Activated naive CD4-positive, alpha-beta T cell treated with anti-CD3 and anti-CD28 coated beads, Interleukin-2, amount 50 U/mL, for 72 hours (primary cell): ENCODE measurements at regions not wholly inside any gene's neighbourhood (a gene's known extent, or its start where the extent isn't known, plus 50 kb on each side); places are given as distances from the start of the nearest gene placed in this dataset.

ENCODE experiments used
- ATAC-seq, 2 donors: fragments of 150-1000 bp; cut with Tn5 transposase; 2 replicates each; pipeline ENCODE4 v1.10.0; 2021; ENCODE audit warnings: mild to moderate bottlenecking in 2 of 2, moderate library complexity in 2 of 2
- DNase-seq, 2 donors: peaks; one replicate each; pipeline ENCODE4 v3.0.0; 2021 to 2022; ENCODE audit warnings: low spot score in 2 of 2
- H3K27ac Mint-ChIP-seq, 2 donors: one replicate each; pipeline ENCODE4 v1.8.0; 2022; ENCODE audit warnings: mild to moderate bottlenecking in 2 of 2, mixed read lengths in 2 of 2
- H3K36me3 Mint-ChIP-seq, 2 donors: one replicate each; pipeline ENCODE4 v1.8.0; 2022; ENCODE audit warnings: mixed read lengths in 2 of 2
- H3K9me3 Mint-ChIP-seq, 2 donors: one replicate each; pipeline ENCODE4 v1.8.0; 2022; ENCODE audit warnings: mixed read lengths in 2 of 2

GRCh38 chr5:114007678-114008077 is 354.2 kb upstream of the KCNN2 start:
- DNase-seq (no peak), ATAC-seq (no peak)
- Mint-ChIP-seq H3K9me3 (peaks cover 0 to 3% of the 10 kb centered on the region in 2 donors), H3K36me3 (no peaks in the 10 kb centered on the region), H3K27ac (no peak overlapping the region)

DNA sequence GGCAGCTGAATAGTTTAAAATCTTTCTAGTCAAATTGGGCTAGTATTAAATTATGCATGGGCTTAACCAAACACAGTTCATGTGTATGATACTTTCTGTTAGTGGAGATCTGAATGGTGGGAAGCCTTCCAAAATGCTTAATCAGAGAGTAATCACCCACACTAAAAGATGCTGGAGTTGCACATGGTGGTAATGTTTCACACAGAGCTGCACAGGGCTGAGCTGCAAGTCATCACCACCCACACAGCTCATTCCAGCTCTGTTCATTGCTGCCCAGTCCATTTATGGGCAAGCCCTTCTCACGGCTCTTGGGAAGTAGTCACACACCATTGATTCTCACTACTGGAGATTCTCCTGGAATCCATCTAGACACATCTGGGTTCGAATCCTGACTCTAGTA is 351.5 kb upstream of the KCNN2 start:
- Mint-ChIP-seq H3K27ac (no peak overlapping the region), H3K36me3 (no peaks in the 10 kb centered on the region), H3K9me3 (no peaks in the 10 kb centered on the region)
- no peak for DNase-seq
- ATAC-seq = no peak

- H3K27ac Mint-ChIP-seq = no peak overlapping the region
- peaks cover 3 to 5% of the 10 kb centered on the region in 2 donors for H3K9me3 Mint-ChIP-seq
Observed at GRCh38 chr5:114018186-114018585, 343.7 kb upstream of the KCNN2 start.

DNA sequence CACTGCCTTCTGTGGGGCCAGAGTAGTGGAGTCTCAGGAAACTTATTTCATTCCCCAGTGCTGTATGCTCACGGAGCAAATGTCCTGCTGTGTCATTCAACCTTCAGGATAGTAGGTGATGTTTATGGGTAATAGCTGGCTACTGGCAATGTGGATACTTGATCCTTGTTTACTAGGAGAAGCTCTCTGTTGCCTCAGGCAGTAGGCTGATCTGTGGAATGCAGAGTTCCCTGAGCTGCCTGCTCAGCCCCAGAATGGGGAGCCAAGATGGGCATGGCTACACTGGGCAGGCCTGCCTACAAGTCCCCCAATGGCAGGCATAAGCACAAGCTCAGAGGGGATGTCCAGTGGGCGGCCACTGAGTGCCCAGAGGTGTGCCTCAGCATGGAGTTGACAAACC is 323.1 kb upstream of the KCNN2 start:
- no peaks in the 10 kb centered on the region for H3K36me3 Mint-ChIP-seq
- ATAC-seq = no peak
- no peak for DNase-seq
- no peak overlapping the region for H3K27ac Mint-ChIP-seq
- peaks cover 23 to 26% of the 10 kb centered on the region in 2 donors for H3K9me3 Mint-ChIP-seq

More at GRCh38 chr5:114018186-114018585, 343.7 kb upstream of the KCNN2 start:
- no peak for ATAC-seq
- DNase-seq = no peak
- H3K36me3 Mint-ChIP-seq = no peaks in the 10 kb centered on the region

DNA sequence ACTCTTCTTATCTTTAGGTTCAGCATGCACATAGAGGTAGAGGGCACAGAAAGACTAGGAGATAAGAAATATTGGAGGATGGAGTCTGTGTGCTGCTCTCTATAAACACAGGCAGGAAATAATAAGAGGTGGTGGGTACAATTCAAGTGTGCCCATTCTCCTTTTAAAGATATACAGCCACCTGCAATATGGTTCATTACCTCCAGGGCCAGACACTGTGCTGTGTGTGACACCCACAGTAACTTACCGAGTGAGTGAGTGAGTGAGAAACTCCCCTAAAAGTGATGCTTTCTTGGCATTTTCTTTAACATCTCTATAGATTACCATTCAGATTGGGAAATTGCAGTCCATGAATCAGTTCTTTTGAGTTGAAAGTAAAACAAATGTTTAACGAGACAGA is 311.8 kb upstream of the KCNN2 start:
- Mint-ChIP-seq H3K36me3 (peaks cover 0 to 9% of the 10 kb centered on the region in 2 donors), H3K27ac (no peak overlapping the region)

GRCh38 chr5:114053372-114053771 is 308.5 kb upstream of the KCNN2 start:
- DNase-seq = no peak
- H3K27ac Mint-ChIP-seq = no peak overlapping the region
- H3K36me3 Mint-ChIP-seq = peaks cover 7 to 14% of the 10 kb centered on the region in 2 donors
- ATAC-seq = no peak
- H3K9me3 Mint-ChIP-seq = peaks cover 7 to 8% of the 10 kb centered on the region in 2 donors

More for the DNA sequence above, 311.8 kb upstream of the KCNN2 start:
- DNase-seq (no peak), ATAC-seq (no peak)
- H3K9me3 Mint-ChIP-seq = peaks cover 0 to 4% of the 10 kb centered on the region in 2 donors

- Mint-ChIP-seq H3K9me3 (peaks cover 9% of the 10 kb centered on the region in 2 donors), H3K36me3 (peaks cover 7 to 14% of the 10 kb centered on the region in 2 donors), H3K27ac (no peak overlapping the region)
- no peak for ATAC-seq
- DNase-seq = no peak
Observed at GRCh38 chr5:114054594-114054993, 307.3 kb upstream of the KCNN2 start.

DNA sequence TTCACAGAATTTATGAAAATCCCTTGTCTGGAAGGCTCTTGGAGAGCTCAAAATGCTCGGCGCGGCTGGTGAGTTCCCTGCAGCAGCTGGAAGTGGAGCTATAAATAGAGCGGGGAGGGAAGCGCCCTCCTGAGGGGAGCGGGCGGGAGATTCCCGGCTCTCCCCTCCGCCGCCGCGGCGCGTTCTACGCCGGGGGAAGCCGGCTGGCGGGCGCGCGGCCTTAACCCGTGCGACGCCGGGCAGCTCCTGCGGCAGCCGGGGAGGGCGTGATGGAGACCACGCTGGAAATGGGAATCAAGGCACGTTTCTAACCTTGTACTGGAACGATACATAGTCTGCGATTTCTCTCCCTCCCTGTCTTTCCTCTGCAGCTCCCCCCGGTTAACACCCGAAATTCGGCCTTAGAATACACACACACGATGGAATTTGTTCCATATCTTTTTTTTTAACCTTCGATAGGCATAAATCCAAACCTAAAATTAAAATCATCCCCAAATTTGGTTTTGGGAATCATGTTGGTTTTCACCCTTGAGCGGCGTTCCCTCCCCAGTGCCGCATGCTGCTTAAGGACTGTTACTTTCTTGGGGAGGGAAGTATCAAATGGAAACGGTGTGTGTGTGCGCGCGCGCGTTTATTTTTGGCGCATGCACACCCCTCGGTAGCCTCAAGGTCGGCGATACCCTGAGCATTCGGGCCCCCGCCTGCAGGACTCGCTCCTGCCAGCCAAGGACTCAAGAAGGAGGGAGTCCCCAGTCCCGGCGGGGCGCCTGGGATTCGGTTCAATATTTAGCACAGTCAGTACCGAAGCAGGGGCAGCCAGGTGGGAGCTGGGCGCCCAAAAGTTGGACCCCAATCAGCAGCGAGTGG is 306.3 kb upstream of the KCNN2 start:
- Mint-ChIP-seq H3K36me3 (peaks cover 7 to 14% of the 10 kb centered on the region in 2 donors), H3K27ac (no peak overlapping the region), H3K9me3 (peaks cover 9% of the 10 kb centered on the region in 2 donors)
- no peak for ATAC-seq
- DNase-seq = no peak

GRCh38 chr5:114056185-114056538 is 305.7 kb upstream of the KCNN2 start:
- H3K36me3 Mint-ChIP-seq = peaks cover 7 to 14% of the 10 kb centered on the region in 2 donors

DNA sequence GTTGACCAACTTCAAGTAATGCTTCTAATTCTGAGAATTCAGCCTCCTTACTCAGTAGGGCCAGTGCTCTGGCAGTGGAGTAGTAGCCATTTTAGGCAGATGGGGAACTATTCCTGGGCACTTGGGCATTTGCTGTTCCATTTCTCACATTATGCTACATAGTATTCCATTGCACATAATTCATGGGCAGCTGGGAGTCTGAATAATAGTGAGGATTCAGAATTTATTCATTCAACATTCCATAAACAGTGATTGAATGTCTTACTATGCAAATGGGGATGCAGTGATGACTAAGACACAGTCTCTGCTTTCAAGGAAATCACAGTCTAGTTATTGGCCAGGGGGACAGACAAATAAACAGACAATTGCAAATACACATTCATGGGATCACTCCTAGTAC is 301.0 kb upstream of the KCNN2 start:
- peaks cover 5 to 9% of the 10 kb centered on the region in 2 donors for H3K9me3 Mint-ChIP-seq
- ATAC-seq (no peak), DNase-seq (no peak)
- peaks cover 5 to 7% of the 10 kb centered on the region in 2 donors for H3K36me3 Mint-ChIP-seq
- no peak overlapping the region for H3K27ac Mint-ChIP-seq

More at GRCh38 chr5:114056185-114056538, 305.7 kb upstream of the KCNN2 start:
- ATAC-seq = no peak
- H3K9me3 Mint-ChIP-seq = peaks cover 9% of the 10 kb centered on the region in 2 donors
- H3K27ac Mint-ChIP-seq = no peak overlapping the region
- DNase-seq = no peak

DNA sequence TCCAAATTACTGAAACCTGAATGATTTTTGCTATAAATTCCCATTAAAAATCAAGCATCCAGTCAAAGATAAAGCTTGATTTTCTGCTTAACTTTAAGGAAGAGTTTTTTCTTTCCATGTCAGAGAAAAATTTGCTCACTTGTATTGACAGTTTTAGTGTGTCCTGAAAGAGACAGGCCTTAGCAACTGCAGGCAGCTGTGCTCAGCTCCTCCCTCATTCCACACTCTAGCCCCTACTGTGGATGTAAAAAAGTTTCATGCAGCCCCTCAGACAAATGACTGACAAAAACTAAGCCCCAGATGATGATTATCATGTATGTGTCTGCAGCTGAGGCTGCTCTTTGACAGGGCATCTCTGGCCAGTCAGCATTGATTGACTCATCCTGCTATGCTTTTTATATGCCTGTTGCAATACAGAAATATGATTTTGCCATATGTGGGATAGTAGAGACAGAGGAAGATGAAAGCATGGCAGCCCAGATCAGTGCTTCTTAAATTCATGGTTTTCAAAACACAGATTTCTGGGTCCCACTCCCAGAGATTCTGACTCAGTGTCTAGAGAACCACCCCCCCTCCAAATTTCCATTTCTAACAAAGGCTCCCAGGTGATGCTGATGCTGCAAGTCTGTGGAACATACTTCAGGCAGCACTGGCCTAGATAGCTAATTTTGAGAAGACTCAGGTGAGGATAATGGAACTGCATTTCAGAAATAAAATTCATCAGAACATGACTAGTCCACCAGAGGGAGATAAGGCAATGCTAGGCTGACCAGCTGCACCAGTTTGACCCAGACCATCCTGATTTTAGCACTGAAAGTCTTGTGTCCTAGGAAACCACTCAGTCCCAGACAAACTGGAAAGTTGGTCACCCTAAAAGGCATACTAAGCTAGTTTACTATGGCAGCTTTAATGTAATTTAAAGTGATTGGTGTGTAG is 298.7 kb upstream of the KCNN2 start:
- H3K27ac Mint-ChIP-seq = no peak overlapping the region

DNA sequence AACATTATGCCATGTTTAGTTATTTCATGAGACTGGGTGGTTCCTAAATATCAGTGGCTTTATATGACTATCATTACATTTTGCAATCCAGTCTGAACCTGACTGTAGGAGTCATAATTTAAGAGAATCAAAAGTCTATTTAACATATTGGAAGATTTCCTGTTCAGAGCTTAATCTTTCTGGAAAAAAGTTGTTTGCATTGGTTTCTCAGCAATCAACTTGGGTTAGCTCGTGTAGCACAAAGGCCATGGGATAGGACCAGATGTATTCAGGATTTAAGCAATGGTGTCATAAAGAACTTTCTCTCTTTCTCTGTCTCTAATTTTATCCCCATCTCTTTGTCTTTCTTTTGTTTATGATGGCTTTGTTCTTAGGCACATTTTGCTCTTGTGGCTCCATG is 296.0 kb upstream of the KCNN2 start:
- Mint-ChIP-seq H3K9me3 (no peaks in the 10 kb centered on the region), H3K36me3 (no peaks in the 10 kb centered on the region), H3K27ac (no peak overlapping the region)
- ATAC-seq (no peak), DNase-seq (no peak)

More for the DNA sequence above, 298.7 kb upstream of the KCNN2 start:
- no peak for ATAC-seq
- H3K36me3 Mint-ChIP-seq = no peaks in the 10 kb centered on the region
- peaks cover 3 to 4% of the 10 kb centered on the region in 2 donors for H3K9me3 Mint-ChIP-seq
- no peak for DNase-seq

GRCh38 chr5:114070093-114070722 is 291.7 kb upstream of the KCNN2 start:
- Mint-ChIP-seq H3K36me3 (no peaks in the 10 kb centered on the region), H3K9me3 (no peaks in the 10 kb centered on the region), H3K27ac (no peak overlapping the region)
- ATAC-seq (no peak), DNase-seq (no peak)

DNA sequence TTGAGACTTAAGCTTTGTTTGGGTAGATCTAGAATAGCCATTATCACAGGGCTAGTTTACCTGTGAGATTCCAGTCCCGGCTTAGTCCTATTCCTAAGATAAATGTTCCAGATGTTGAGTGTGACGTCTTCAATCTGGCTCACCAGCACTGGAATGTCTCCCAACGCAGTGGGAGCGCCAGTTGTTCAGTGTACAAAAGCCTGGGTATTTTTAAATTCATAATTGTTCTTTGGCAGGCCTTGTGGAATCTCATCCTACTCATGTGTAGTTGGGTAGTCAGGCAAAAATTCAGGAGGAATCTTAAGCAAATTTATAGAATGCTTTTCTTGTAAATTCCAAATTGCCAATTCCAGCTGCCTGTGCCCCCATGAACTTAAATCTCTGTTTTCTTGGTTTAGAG is 272.6 kb upstream of the KCNN2 start:
- H3K36me3 Mint-ChIP-seq = peaks cover 7 to 12% of the 10 kb centered on the region in 2 donors
- ATAC-seq (no peak), DNase-seq (no peak)
- no peak overlapping the region for H3K27ac Mint-ChIP-seq
- peaks cover 10 to 20% of the 10 kb centered on the region in 2 donors for H3K9me3 Mint-ChIP-seq

GRCh38 chr5:114097570-114097969 is 264.3 kb upstream of the KCNN2 start:
- ATAC-seq (no peak), DNase-seq (no peak)
- H3K36me3 Mint-ChIP-seq = peaks cover 7 to 10% of the 10 kb centered on the region in 2 donors
- no peak overlapping the region for H3K27ac Mint-ChIP-seq
- peaks cover 19 to 20% of the 10 kb centered on the region in 2 donors for H3K9me3 Mint-ChIP-seq

- DNase-seq (no peak), ATAC-seq (no peak)
- Mint-ChIP-seq H3K36me3 (peaks cover 0 to 1% of the 10 kb centered on the region in 2 donors), H3K9me3 (peaks cover 10 to 13% of the 10 kb centered on the region in 2 donors), H3K27ac (no peak overlapping the region)
Observed at GRCh38 chr5:114099161-114099560, 262.7 kb upstream of the KCNN2 start.
